ENCODE measurements at regions not wholly inside any gene's neighbourhood (a gene's known extent, or its start where the extent isn't known, plus 50 kb on each side); places are given as distances from the start of the nearest gene placed in this dataset.

DNA sequence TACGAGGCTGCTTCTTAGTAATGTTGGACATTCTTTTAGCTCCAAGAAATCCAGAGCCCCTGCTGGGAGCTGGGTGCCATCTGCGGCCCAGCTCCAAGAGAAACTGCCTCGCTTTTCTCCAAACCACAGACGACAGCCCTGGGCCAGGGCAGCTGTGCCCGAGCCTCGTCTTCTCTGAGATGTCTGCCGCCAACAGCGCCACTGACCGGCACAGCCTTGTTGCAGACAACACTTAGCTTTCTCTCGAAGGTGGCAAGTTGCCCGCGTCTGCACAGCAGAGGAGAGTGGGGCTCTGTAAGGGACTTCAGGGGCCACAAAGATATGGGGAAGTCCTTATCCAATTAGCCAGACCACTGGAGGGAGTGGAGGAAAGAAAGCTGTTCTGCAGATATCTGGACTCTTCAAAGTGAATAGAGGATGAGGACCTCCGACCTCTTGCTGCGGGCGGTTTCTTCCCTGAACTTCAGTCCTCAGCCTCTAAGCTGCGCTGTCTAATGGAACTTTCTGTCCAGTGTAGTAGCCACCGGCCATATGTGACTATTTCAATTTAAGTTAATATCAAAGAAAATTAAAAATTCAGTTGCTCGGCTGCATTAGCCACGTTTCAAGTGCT, 63.9 kb upstream of the DISP3 start:
- no peak for DNase-seq

DNA sequence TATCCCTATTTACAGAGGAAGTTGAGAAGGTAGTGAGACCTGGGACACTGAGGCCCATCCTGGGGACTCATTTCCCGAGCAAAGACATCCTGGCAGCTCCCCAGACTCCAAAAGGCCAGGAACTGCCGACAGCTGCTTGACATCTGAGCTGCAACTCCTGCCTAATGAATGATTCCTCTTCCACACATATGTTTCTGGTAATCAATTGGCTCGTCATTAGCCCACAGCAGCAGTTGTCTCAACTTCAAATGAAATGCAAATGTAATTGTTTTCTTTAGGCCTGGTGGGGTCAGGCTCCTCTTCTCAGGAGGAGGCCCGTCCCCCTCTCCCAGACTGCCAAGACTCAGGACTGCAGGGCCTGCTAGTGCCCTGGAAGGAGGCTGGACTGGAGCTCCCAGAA, 61.8 kb upstream of the DISP3 start:
- DNase-seq = no peak

DNA sequence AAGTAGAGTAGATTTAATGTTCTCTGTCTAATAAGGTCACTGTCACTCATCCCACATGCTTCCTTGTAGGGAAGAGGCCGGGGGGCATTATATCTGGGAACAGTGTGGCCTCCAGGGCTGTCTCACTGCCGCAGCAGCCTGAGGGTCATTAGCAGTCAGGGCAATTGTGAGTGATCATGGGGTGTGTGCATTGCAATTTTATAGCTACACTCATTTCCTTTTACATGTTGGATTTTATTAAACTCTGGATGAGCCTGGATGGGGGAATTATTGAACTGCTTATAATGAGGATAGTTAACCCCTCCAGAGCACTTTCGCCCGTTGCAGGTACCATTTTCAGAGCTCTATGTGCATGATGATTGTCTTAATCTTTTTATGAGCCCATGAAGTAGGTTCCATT, 60.9 kb upstream of the DISP3 start:
- no peak for DNase-seq

DNA sequence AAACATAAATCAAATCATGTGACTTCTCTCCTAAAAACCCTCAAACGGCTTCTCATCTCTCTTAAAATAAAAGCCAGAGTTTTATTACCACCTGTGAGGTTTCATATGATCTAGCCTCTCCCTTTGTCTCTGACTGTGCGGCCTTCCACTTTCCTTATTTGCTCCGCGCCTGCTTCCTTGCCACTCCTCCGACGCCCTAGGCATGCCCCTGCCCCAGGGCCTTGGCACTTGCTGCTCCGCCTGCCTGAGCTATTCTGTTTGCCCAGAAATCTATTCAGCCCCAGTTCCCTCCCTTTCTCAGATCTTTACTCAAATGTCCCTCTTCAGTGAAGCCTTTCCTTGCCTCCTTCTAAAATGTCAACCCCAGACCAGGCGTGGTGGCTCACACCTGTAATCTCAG, 57.5 kb upstream of the DISP3 start:
- DNase-seq = no peak

DNA sequence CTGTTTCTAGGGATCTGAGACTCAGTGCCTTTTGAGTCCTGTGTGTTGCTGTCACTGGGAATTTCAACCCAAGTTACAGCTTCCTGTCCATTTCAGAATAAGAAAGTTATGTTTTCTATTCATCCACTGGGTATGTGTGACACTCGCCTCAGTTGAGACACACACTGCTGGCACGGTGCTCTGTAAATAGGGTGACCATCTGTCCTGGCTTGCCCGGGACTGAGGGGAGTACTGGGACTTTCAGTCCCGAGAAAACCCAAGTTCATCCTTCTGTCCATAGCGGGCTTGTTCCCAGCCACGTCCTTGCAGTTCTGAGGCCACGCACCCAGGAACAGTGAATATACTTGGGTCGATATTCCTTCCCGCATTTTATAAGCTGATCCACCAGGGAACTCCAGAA, 56.3 kb upstream of the DISP3 start:
- DNase-seq = no peak

DNA sequence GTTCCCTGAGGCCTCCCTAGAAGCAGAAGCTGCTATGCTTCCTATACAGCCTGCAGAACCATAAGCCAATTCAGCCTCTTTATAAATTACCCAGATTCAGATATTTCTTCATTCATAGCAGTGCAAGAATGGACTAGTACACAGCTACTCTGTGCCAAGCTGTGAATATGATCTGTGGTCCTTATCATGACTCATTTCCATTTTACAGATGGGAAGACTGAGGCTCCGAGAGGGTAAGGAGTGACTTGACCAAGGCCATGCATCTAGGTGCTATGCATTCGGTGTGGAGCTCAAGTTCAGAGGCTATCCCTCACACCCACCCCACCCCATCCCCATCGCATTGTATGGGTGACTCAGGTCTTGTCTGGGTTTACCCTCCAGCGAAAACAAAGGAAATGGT, 52.3 kb upstream of the DISP3 start:
- DNase-seq = no peak

DNA sequence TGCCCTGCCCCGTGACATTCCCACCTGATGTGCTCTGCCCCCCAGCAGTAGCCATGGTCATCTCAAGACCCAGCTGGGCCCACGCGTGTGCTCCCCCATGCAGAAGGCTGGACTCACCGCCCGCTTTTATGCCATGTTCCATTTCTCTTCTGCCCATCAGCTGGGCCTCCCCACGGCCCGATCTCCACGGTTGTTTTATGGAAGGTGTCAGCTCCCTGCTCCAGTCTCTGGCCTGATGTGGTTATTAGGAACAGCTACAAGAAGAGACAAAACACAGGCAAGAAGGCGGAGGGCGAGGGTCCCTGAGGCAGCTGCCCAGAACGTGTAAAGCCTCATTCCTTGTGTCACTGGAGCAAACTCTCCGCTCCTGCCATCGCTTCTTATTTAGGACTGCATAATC, 50.2 kb upstream of the DISP3 start:
- DNase-seq = no peak

Measured in activated CD4-positive, alpha-beta T cell treated with anti-CD3 and anti-CD28 coated beads for 48 hours (primary cell).